ENCODE measurements at regions not wholly inside any gene's neighbourhood (a gene's known extent, or its start where the extent isn't known, plus 50 kb on each side); places are given as distances from the start of the nearest gene placed in this dataset.
"Not testable (repeated sequence)": the region's sequence is repeated elsewhere in the genome, so short reads cannot be mapped to it uniquely, and the experiment has no call there.

DNA sequence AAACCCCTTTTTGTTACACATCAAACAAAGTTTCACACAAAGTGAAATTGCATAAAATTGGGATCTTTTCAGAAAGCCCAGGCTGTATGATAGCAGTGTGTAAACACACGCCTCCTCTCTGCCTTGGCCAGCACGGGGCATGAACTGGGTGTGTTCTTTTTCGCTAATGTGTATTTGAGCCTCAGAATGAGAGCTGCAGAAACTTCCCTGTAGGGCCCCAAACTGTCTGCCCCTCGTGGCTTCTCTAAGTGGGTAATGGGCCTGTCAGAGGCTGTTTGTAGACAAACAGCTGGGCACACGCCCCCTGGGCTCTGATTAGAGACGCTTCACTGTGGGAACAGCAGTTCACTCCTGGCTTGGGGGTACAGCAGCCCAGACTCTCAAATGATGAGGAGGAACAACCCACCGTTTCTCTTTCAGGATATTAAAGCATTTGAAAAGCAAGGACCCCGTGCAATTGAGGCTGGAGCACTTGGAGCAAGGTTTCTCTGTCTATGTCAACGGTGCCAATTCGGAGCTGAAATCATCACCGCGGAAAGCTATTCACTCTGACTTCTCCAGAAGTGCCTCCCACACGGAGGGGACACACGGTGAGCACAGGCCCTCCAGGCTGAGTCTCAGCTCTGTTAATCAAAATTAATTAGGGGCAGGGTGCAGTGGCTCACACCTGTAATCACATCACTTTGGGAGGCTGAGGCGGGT lies 78.4 kb downstream of the KATNIP start:
- Mint-ChIP-seq H3K4me1 (no peaks in the 10 kb centered on the region), H3K27me3 (no peaks in the 10 kb centered on the region), H3K9me3 (no peaks in the 10 kb centered on the region), H3K4me3 (no peak overlapping the region), H3K27ac (ENCODE audit: low read depth) (no peak overlapping the region), H3K36me3 (ENCODE audit: insufficient read depth) (peaks cover 2% of the 10 kb centered on the region)
- ATAC-seq (replicated peaks; ENCODE audit: extremely low read depth, poor library complexity, severe bottlenecking) = no peak
- DNase-seq (ENCODE audit: low spot score in 2 of 2) = no peak

DNA sequence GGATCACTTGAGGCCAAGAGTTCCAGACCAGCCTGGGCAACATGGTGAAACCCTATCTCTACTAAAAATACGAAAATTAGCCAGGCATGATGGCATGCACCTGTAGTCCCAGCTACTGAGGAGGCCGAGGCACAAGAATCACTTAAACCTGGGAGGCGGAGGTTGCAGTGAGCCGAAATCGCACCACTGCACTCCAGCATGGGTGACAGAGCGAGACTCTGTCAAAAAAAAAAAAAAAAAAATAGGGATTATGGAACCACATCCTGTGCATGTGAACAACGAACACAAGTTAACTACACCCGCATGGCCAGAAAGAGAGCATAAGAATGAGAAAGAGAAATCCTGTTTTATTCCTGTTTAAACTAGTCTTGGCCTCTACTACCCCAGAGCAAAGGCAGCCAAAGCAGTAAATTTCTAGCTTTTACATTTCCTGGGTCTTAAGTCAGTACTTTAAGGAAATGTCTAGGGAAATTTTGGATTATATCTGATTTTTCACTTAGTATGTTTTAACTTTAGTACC lies 79.1 kb downstream of the KATNIP start:
- not testable (repeated sequence) for DNase-seq (ENCODE audit: low spot score in 2 of 2); H3K36me3 Mint-ChIP-seq (ENCODE audit: insufficient read depth); H3K9me3 Mint-ChIP-seq; ATAC-seq (replicated peaks; ENCODE audit: extremely low read depth, poor library complexity, severe bottlenecking); H3K27ac Mint-ChIP-seq (ENCODE audit: low read depth); H3K4me1 Mint-ChIP-seq; H3K4me3 Mint-ChIP-seq; H3K27me3 Mint-ChIP-seq

DNA sequence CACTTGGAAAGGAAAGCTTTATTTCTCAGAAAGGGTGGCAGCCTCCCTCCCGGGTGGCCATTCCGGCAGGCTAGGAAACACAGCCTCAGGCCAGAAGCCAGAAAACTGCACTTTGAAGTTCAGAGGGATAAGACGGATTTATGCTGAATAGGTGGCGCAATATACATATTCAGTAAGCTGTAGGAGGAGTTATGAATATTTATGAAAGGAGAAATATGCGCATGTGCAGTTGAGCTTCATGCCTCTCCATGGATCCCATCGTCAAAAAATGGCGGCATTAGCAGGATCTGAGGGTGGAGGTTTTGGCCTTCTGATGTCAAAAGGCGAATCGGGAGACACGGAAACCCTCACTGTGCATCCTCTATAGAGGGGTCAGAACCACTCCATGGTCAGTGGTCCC lies 82.3 kb downstream of the KATNIP start:
- H3K36me3 Mint-ChIP-seq (ENCODE audit: insufficient read depth) = peaks cover 2% of the 10 kb centered on the region

GRCh38 chr16:27633221-27633620 lies 83.3 kb downstream of the KATNIP start:
- H3K36me3 Mint-ChIP-seq (ENCODE audit: insufficient read depth) = peaks cover 2% of the 10 kb centered on the region
- ATAC-seq (replicated peaks; ENCODE audit: extremely low read depth, poor library complexity, severe bottlenecking) = no peak
- H3K9me3 Mint-ChIP-seq = no peaks in the 10 kb centered on the region
- no peak for DNase-seq (ENCODE audit: low spot score in 2 of 2)
- H3K4me3 Mint-ChIP-seq = no peak overlapping the region
- H3K27me3 Mint-ChIP-seq = no peaks in the 10 kb centered on the region
- H3K27ac Mint-ChIP-seq (ENCODE audit: low read depth) = no peak overlapping the region
- no peaks in the 10 kb centered on the region for H3K4me1 Mint-ChIP-seq

More for the DNA sequence above, 82.3 kb downstream of the KATNIP start:
- Mint-ChIP-seq H3K9me3 (no peaks in the 10 kb centered on the region), H3K27me3 (no peaks in the 10 kb centered on the region), H3K4me3 (no peak overlapping the region), H3K4me1 (no peaks in the 10 kb centered on the region), H3K27ac (ENCODE audit: low read depth) (no peak overlapping the region)
- DNase-seq (ENCODE audit: low spot score in 2 of 2) (no peak), ATAC-seq (replicated peaks; ENCODE audit: extremely low read depth, poor library complexity, severe bottlenecking) (no peak)

GRCh38 chr16:27633721-27634120 lies 83.8 kb downstream of the KATNIP start:
- Mint-ChIP-seq H3K4me3 (no peak overlapping the region), H3K9me3 (no peaks in the 10 kb centered on the region), H3K27ac (ENCODE audit: low read depth) (no peak overlapping the region), H3K4me1 (no peaks in the 10 kb centered on the region), H3K36me3 (ENCODE audit: insufficient read depth) (peaks cover 2% of the 10 kb centered on the region), H3K27me3 (no peaks in the 10 kb centered on the region)
- no peak for ATAC-seq (replicated peaks; ENCODE audit: extremely low read depth, poor library complexity, severe bottlenecking)
- no peak for DNase-seq (ENCODE audit: low spot score in 2 of 2)

DNA sequence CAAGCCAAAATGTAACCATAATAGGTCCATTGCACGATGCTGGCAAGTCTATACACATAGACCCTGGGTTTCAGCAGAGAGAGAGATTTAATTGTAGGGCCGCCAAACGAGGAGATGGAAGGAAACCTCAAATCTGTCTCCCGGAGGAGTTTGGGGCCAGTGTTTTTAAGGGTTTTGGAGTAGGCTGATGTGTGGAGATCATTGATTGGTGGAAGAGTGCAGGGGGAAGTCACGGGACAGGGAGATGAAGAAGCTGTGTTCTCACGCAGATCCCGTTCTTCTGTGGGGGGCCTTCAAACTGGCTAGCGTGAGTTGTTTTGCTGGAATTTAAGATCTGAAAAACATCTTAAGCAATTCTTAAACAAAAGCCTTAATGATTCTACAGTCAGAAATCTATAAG lies 84.8 kb downstream of the KATNIP start:
- Mint-ChIP-seq H3K27me3 (no peaks in the 10 kb centered on the region), H3K27ac (ENCODE audit: low read depth) (no peak overlapping the region), H3K36me3 (ENCODE audit: insufficient read depth) (peaks cover 2% of the 10 kb centered on the region)

GRCh38 chr16:27636453-27637240 lies 86.7 kb downstream of the KATNIP start:
- Mint-ChIP-seq H3K27me3 (no peaks in the 10 kb centered on the region), H3K4me1 (no peaks in the 10 kb centered on the region), H3K4me3 (no peak overlapping the region), H3K27ac (ENCODE audit: low read depth) (no peak overlapping the region), H3K9me3 (no peaks in the 10 kb centered on the region), H3K36me3 (ENCODE audit: insufficient read depth) (no peaks in the 10 kb centered on the region)
- DNase-seq (ENCODE audit: low spot score in 2 of 2) (no peak), ATAC-seq (replicated peaks; ENCODE audit: extremely low read depth, poor library complexity, severe bottlenecking) (no peak)

More for the DNA sequence above, 84.8 kb downstream of the KATNIP start:
- Mint-ChIP-seq H3K4me1 (no peaks in the 10 kb centered on the region), H3K4me3 (no peak overlapping the region), H3K9me3 (no peaks in the 10 kb centered on the region)
- no peak for DNase-seq (ENCODE audit: low spot score in 2 of 2)
- ATAC-seq (replicated peaks; ENCODE audit: extremely low read depth, poor library complexity, severe bottlenecking) = no peak

GRCh38 chr16:27638833-27639560 lies 89.1 kb downstream of the KATNIP start:
- H3K4me1 Mint-ChIP-seq = no peaks in the 10 kb centered on the region
- DNase-seq (ENCODE audit: low spot score in 2 of 2) = no peak
- H3K27me3 Mint-ChIP-seq = no peaks in the 10 kb centered on the region
- ATAC-seq (replicated peaks; ENCODE audit: extremely low read depth, poor library complexity, severe bottlenecking) = no peak
- H3K36me3 Mint-ChIP-seq (ENCODE audit: insufficient read depth) = no peaks in the 10 kb centered on the region
- H3K9me3 Mint-ChIP-seq = no peaks in the 10 kb centered on the region
- H3K4me3 Mint-ChIP-seq = no peak overlapping the region
- H3K27ac Mint-ChIP-seq (ENCODE audit: low read depth) = peak overlapping the region; percentile 68

DNA sequence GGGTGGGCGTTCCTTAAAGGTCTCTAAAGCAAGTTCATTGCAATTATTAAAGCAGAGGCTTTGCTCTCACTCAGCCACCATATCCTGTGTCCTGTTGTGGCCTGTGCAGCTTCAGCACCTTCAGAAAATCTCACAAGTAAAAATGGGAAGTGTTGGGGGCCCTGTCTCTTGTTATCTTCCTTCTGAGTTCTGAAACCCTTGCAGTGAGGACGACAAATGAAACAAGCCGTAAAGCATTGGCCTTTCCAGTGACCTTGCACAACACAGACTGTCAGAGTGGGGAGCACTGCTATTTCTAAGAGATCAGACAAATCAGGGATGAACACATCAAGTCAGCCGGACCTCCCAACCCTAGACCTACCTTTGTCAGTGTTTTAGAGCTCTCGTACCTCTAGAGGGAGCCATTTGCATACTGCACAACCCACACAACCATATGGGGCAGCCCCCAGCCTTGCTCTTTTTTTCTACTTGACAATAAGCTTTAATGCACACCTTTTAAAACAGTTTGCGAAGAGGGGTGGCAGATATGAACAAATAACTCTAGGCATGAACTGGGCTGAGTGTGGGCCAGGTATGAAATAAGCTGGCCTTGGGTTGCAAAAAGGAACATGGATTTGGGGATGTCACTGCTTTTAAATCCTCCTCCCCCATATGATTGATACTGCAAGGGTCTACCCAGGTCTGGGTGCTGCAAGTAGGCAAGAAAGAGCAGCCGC lies 89.8 kb downstream of the KATNIP start:
- no peaks in the 10 kb centered on the region for H3K27me3 Mint-ChIP-seq
- H3K4me3 Mint-ChIP-seq = no peak overlapping the region
- ATAC-seq (replicated peaks; ENCODE audit: extremely low read depth, poor library complexity, severe bottlenecking) = no peak
- H3K27ac Mint-ChIP-seq (ENCODE audit: low read depth) = no peak overlapping the region
- peaks cover 2% of the 10 kb centered on the region for H3K36me3 Mint-ChIP-seq (ENCODE audit: insufficient read depth)
- no peaks in the 10 kb centered on the region for H3K4me1 Mint-ChIP-seq
- no peaks in the 10 kb centered on the region for H3K9me3 Mint-ChIP-seq
- no peak for DNase-seq (ENCODE audit: low spot score in 2 of 2)

- Mint-ChIP-seq H3K4me3 (no peak overlapping the region), H3K9me3 (no peaks in the 10 kb centered on the region), H3K27me3 (no peaks in the 10 kb centered on the region), H3K27ac (ENCODE audit: low read depth) (no peak overlapping the region), H3K4me1 (no peaks in the 10 kb centered on the region), H3K36me3 (ENCODE audit: insufficient read depth) (peaks cover 2% of the 10 kb centered on the region)
- no peak for ATAC-seq (replicated peaks; ENCODE audit: extremely low read depth, poor library complexity, severe bottlenecking)
- no peak for DNase-seq (ENCODE audit: low spot score in 2 of 2)
Observed at GRCh38 chr16:27640277-27640600, 90.3 kb downstream of the KATNIP start.

GRCh38 chr16:27641260-27641659 lies 91.3 kb downstream of the KATNIP start:
- no peaks in the 10 kb centered on the region for H3K4me1 Mint-ChIP-seq
- DNase-seq (ENCODE audit: low spot score in 2 of 2) (no peak), ATAC-seq (replicated peaks; ENCODE audit: extremely low read depth, poor library complexity, severe bottlenecking) (no peak)
- H3K27me3 Mint-ChIP-seq = no peaks in the 10 kb centered on the region
- no peaks in the 10 kb centered on the region for H3K9me3 Mint-ChIP-seq
- H3K36me3 Mint-ChIP-seq (ENCODE audit: insufficient read depth) = peaks cover 2% of the 10 kb centered on the region
- no peak overlapping the region for H3K27ac Mint-ChIP-seq (ENCODE audit: low read depth)
- no peak overlapping the region for H3K4me3 Mint-ChIP-seq

- not testable (repeated sequence) for H3K27ac Mint-ChIP-seq (ENCODE audit: low read depth); DNase-seq (ENCODE audit: low spot score in 2 of 2); H3K4me1 Mint-ChIP-seq; ATAC-seq (replicated peaks; ENCODE audit: extremely low read depth, poor library complexity, severe bottlenecking); H3K27me3 Mint-ChIP-seq; H3K4me3 Mint-ChIP-seq; H3K36me3 Mint-ChIP-seq (ENCODE audit: insufficient read depth); H3K9me3 Mint-ChIP-seq
Observed at GRCh38 chr16:27641734-27642415, 91.9 kb downstream of the KATNIP start.

All from central memory CD8-positive, alpha-beta T cell (primary cell).